ENCODE measurements at regions not wholly inside any gene's neighbourhood (a gene's known extent, or its start where the extent isn't known, plus 50 kb on each side); places are given as distances from the start of the nearest gene placed in this dataset.

- no peak for DNase-seq (ENCODE audit: low spot score)
Measured at GRCh38 chr11:80596291-80596810, 1155.5 kb upstream of the TENM4 start.

- DNase-seq (ENCODE audit: low spot score) = no peak
Measured at GRCh38 chr11:80595011-80595410, 1154.2 kb upstream of the TENM4 start.

GRCh38 chr11:80593648-80594374, 1153.0 kb upstream of the TENM4 start:
- DNase-seq (ENCODE audit: low spot score) = peak; percentile 83

- no peak for DNase-seq (ENCODE audit: low spot score)
Measured at GRCh38 chr11:80592546-80592945, 1151.7 kb upstream of the TENM4 start.

- no peak for DNase-seq (ENCODE audit: low spot score)
Measured at GRCh38 chr11:80587906-80588305, 1147.1 kb upstream of the TENM4 start.

GRCh38 chr11:80586464-80586863, 1145.6 kb upstream of the TENM4 start:
- no peak for DNase-seq (ENCODE audit: low spot score)

GRCh38 chr11:80584661-80585060, 1143.8 kb upstream of the TENM4 start:
- no peak for DNase-seq (ENCODE audit: low spot score)

- DNase-seq (ENCODE audit: low spot score) = no peak
Measured at GRCh38 chr11:80569832-80570231, 1129.0 kb upstream of the TENM4 start.

- no peak for DNase-seq (ENCODE audit: low spot score)
Measured at GRCh38 chr11:80565231-80565630, 1124.4 kb upstream of the TENM4 start.

GRCh38 chr11:80562523-80563125, 1121.8 kb upstream of the TENM4 start:
- no peak for DNase-seq (ENCODE audit: low spot score)

GRCh38 chr11:80559942-80560341, 1119.1 kb upstream of the TENM4 start:
- DNase-seq (ENCODE audit: low spot score) = no peak

- no peak for DNase-seq (ENCODE audit: low spot score)
Measured at GRCh38 chr11:80553565-80553964, 1112.7 kb upstream of the TENM4 start.

- DNase-seq (ENCODE audit: low spot score) = no peak
Measured at GRCh38 chr11:80542704-80543103, 1101.9 kb upstream of the TENM4 start.

- DNase-seq (ENCODE audit: low spot score) = no peak
Measured at GRCh38 chr11:80538040-80538439, 1097.2 kb upstream of the TENM4 start.

- DNase-seq (ENCODE audit: low spot score) = no peak
Measured at GRCh38 chr11:80533463-80533862, 1092.6 kb upstream of the TENM4 start.

GRCh38 chr11:80532633-80533232, 1091.9 kb upstream of the TENM4 start:
- no peak for DNase-seq (ENCODE audit: low spot score)

GRCh38 chr11:80529726-80530125, 1088.9 kb upstream of the TENM4 start:
- DNase-seq (ENCODE audit: low spot score) = peak; percentile 11

- DNase-seq (ENCODE audit: low spot score) = no peak
Measured at GRCh38 chr11:80525663-80526405, 1085.0 kb upstream of the TENM4 start.

- no peak for DNase-seq (ENCODE audit: low spot score)
Measured at GRCh38 chr11:80524349-80524748, 1083.5 kb upstream of the TENM4 start.

- DNase-seq (ENCODE audit: low spot score) = no peak
Measured at GRCh38 chr11:80523057-80523456, 1082.2 kb upstream of the TENM4 start.

GRCh38 chr11:80521592-80521991, 1080.8 kb upstream of the TENM4 start:
- DNase-seq (ENCODE audit: low spot score) = no peak

- DNase-seq (ENCODE audit: low spot score) = no peak
Measured at GRCh38 chr11:80520507-80520887, 1079.7 kb upstream of the TENM4 start.

Measured in SW480 (cell line).